ENCODE measurements at regions not wholly inside any gene's neighbourhood (a gene's known extent, or its start where the extent isn't known, plus 50 kb on each side); places are given as distances from the start of the nearest gene placed in this dataset.

DNA sequence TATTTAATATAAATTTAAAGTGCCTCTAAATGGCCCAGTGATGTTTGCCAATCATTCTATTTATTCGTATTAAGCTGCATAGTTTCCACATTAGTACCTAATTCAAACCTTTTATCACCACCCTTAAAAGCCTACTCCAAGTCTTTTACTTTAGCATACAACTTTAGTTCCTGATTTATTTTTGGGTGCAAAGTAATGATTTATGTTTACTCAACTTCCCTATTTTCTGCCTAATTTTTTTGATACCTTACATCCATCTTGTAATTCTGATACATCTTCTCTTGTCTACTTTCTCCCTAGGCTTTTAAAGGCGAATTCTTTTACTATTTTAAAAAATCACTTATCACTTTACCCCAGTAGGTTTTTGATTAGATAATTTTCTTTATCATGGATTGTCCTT lies 2651.1 kb upstream of the PCDH20 start:
- no peaks in the 10 kb centered on the region for H3K36me3 ChIP-seq
- no peak overlapping the region for H3K4me3 ChIP-seq
- H3K9ac ChIP-seq (ENCODE audit: low read depth in 2 of 2, low read length in 2 of 2), result no peak overlapping the region
- no peaks in the 10 kb centered on the region for H3K4me1 ChIP-seq
- H3K9me3 ChIP-seq, result no peaks in the 10 kb centered on the region
- no peak for TF ChIP-seq CTCF (IDR thresholded peaks at IDR 0.05)
- intact Hi-C loops (cut with DNase I), result no loop called here
- no peak for DNase-seq
- no peaks in the 10 kb centered on the region for H3K27me3 ChIP-seq
- H3K27ac ChIP-seq, result no peak overlapping the region

GRCh38 chr13:64061649-64062048 lies 2646.0 kb upstream of the PCDH20 start:
- H3K27ac ChIP-seq, result no peak overlapping the region
- H3K4me3 ChIP-seq, result no peak overlapping the region
- no peak for TF ChIP-seq CTCF (IDR thresholded peaks at IDR 0.05)
- no peak overlapping the region for H3K9ac ChIP-seq (ENCODE audit: low read depth in 2 of 2, low read length in 2 of 2)
- H3K36me3 ChIP-seq, result no peaks in the 10 kb centered on the region
- intact Hi-C loops (cut with DNase I), result no loop called here
- no peak for DNase-seq
- H3K4me1 ChIP-seq, result no peaks in the 10 kb centered on the region
- no peaks in the 10 kb centered on the region for H3K27me3 ChIP-seq
- no peaks in the 10 kb centered on the region for H3K9me3 ChIP-seq

DNA sequence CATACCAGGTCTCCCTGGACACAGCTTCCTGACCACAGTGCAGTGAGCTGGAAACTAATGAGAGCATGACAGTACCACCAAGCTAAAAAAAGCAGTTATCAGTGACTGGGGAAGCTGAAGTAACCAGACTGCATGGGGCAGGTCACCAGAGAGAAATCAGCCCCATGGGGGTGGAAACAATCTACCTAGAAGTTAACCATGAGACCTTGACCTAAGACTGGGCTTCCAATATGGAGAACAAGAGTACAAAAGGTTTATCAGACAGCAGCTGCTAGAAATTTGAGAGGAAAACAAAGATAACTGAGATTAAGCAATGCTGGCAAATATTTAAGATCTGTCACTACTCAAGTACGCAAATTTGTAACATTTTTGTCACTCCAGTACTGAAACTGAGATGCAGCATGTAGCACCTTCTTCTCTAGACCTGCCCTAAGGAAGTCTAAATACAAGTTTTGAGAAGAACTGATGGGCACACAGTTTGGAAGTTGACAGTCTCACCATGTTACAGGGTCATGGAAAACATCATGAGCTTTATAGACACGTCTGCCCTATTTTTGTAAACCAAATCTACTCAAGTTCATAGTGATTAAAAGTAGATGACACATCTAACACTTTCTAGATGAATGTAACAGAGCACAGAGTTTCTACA lies 2641.8 kb upstream of the PCDH20 start:
- no peak for TF ChIP-seq CTCF (IDR thresholded peaks at IDR 0.05)
- no peak overlapping the region for H3K4me3 ChIP-seq
- no peak for DNase-seq
- H3K27me3 ChIP-seq, result no peaks in the 10 kb centered on the region
- H3K9ac ChIP-seq (ENCODE audit: low read depth in 2 of 2, low read length in 2 of 2), result no peak overlapping the region
- no peaks in the 10 kb centered on the region for H3K4me1 ChIP-seq
- no peak overlapping the region for H3K27ac ChIP-seq
- H3K36me3 ChIP-seq, result no peaks in the 10 kb centered on the region
- intact Hi-C loops (cut with DNase I), result no loop called here
- no peaks in the 10 kb centered on the region for H3K9me3 ChIP-seq

DNA sequence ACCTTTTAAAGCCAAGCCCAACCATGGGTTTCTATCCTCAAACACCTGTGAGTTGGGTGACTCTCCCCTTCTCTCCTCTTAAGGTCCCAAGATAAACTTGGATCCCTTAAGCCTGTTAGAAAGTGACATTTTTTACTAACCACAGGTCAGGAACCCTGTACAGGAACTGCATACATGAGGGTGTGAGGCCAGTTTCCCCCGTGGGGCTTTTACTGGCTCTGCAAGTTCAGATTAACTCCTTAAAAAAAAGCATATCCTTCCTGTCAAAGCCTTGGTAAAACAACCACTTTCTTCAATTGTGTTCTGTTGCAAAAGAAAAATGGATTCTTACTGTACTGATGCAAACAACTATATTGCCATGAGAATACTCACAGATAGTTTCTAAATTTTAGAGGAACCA lies 2638.7 kb upstream of the PCDH20 start:
- H3K27ac ChIP-seq, result no peak overlapping the region
- no peaks in the 10 kb centered on the region for H3K4me1 ChIP-seq
- no peaks in the 10 kb centered on the region for H3K36me3 ChIP-seq
- no peak overlapping the region for H3K9ac ChIP-seq (ENCODE audit: low read depth in 2 of 2, low read length in 2 of 2)
- H3K9me3 ChIP-seq, result no peaks in the 10 kb centered on the region
- no peak for TF ChIP-seq CTCF (IDR thresholded peaks at IDR 0.05)
- H3K4me3 ChIP-seq, result no peak overlapping the region
- no peaks in the 10 kb centered on the region for H3K27me3 ChIP-seq
- intact Hi-C loops (cut with DNase I), result no loop called here
- DNase-seq, result no peak

- DNase-seq, result no peak
- intact Hi-C loops (cut with DNase I), result no loop called here
- no peaks in the 10 kb centered on the region for H3K36me3 ChIP-seq
- no peak overlapping the region for H3K27ac ChIP-seq
- no peak overlapping the region for H3K4me3 ChIP-seq
- H3K9me3 ChIP-seq, result no peaks in the 10 kb centered on the region
- H3K4me1 ChIP-seq, result no peaks in the 10 kb centered on the region
- H3K27me3 ChIP-seq, result no peaks in the 10 kb centered on the region
- no peak for TF ChIP-seq CTCF (IDR thresholded peaks at IDR 0.05)
- H3K9ac ChIP-seq (ENCODE audit: low read depth in 2 of 2, low read length in 2 of 2), result no peak overlapping the region
Measured at GRCh38 chr13:64052521-64052920, 2636.9 kb upstream of the PCDH20 start.

Data from colonic mucosa (tissue), 4 donors.